Osteocyte (in vitro differentiated cells): ENCODE measurements at regions not wholly inside any gene's neighbourhood (a gene's known extent, or its start where the extent isn't known, plus 50 kb on each side); places are given as distances from the start of the nearest gene placed in this dataset.

Source experiments
- DNase-seq: peaks from one replicate; pipeline ENCODE4 v3.0.0; 2021; ENCODE audit warnings: mixed read lengths; ENCODE audit not compliant: unreplicated experiment; ENCODE audit errors: extremely low spot score
- H3K27ac Mint-ChIP-seq: one replicate; pipeline ENCODE4 v1.8.0; 2021; ENCODE audit warnings: mild to moderate bottlenecking, mixed read lengths; ENCODE audit not compliant: unreplicated experiment
- H3K27me3 Mint-ChIP-seq: one replicate; pipeline ENCODE4 v1.8.0; 2021; ENCODE audit warnings: mixed read lengths; ENCODE audit not compliant: unreplicated experiment
- H3K36me3 Mint-ChIP-seq: one replicate; pipeline ENCODE4 v1.8.0; 2021; ENCODE audit warnings: mixed read lengths; ENCODE audit not compliant: unreplicated experiment
- H3K4me1 Mint-ChIP-seq: one replicate; pipeline ENCODE4 v1.8.0; 2021; ENCODE audit warnings: mixed read lengths; ENCODE audit not compliant: unreplicated experiment
- H3K4me3 Mint-ChIP-seq: one replicate; pipeline ENCODE4 v1.8.0; 2021; ENCODE audit warnings: mild to moderate bottlenecking, moderate library complexity, mixed read lengths; ENCODE audit not compliant: unreplicated experiment
- H3K9me3 Mint-ChIP-seq: one replicate; pipeline ENCODE4 v1.8.0; 2021; ENCODE audit warnings: mixed read lengths; ENCODE audit not compliant: unreplicated experiment
- CTCF ChIP-seq: fragments of 200-600 bp; sonication (generic); IDR thresholded peaks from 2 replicates; pipeline ENCODE4 v1.5.0; 2021; ENCODE audit warnings: antibody characterized with exemption, mild to moderate bottlenecking, moderate library complexity

DNA sequence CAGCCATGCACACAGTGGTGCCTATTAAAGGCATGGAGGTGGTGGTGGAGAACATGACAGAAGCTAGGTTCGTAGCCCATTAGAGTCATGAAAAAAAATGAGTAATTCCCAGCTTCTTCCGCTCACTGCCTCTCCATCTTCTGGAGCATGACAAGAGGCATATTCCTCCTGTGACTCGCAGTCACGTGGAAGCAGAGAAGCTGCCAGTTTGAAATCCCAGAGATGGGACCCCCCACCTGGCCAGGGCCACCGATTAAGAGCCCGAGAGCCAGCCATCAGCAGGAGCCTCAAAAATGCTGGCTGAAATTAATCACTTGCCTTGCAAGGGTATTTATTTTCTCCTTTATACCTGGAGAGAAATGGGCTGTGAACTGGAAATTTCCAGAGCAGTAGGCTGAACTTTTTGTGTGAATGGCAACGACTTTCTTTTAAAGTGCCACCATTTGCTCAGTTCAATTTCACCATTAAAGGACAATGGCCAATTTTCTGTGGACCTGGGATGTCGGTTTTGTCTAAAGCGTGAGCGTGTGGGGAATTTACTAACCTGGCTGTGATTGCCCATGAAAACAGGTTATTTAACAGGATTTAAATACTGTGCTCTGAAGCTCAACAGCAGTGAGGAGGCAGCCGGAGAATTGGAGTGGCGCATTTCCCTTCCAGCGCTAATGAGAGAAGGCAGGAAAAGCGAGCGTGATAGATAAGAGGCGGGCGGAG lies 189.7 kb upstream of the SDK2 start:
- H3K4me3 Mint-ChIP-seq: no peak overlapping the region
- H3K9me3 Mint-ChIP-seq: no peaks in the 10 kb centered on the region
- no peak for DNase-seq
- peaks cover 8% of the 10 kb centered on the region for H3K27me3 Mint-ChIP-seq
- H3K36me3 Mint-ChIP-seq: no peaks in the 10 kb centered on the region
- no peak overlapping the region for H3K27ac Mint-ChIP-seq
- no peaks in the 10 kb centered on the region for H3K4me1 Mint-ChIP-seq
- no peak for TF ChIP-seq CTCF

DNA sequence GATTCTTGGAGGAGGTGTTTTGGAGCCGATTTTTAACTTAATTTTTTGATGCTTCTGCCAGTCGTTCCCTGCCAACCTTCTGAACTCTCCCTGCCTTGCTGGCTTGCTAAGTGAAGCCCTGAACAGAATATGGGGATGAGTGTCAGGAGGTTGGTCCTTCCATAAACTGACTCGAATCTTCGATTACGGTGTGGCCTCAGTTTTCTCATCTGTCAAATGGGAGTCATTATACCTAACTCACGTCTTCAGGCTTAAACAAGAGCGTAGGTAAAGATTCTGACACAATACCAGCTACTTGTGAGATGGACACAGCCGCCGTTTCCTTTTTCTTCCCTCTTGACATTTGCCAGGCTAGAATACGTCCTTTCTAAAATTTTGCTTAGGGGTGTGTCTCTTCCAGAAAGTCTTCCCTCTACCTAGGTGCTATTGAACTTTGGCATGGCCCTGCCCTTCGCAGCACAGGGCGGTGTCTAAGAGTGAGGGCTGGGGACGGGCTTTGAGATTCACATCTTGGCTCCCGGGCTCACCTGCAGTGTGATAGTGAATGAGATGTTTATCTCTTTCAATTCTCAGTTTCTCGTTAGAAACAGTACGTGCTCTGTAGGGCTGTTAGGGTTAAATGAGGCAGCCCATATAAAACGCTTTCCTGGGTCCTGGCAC lies 190.6 kb upstream of the SDK2 start:
- Mint-ChIP-seq H3K9me3 (no peaks in the 10 kb centered on the region), H3K36me3 (no peaks in the 10 kb centered on the region), H3K4me1 (no peaks in the 10 kb centered on the region), H3K27ac (no peak overlapping the region), H3K27me3 (peaks cover 8% of the 10 kb centered on the region), H3K4me3 (no peak overlapping the region)
- DNase-seq: no peak
- no peak for TF ChIP-seq CTCF

DNA sequence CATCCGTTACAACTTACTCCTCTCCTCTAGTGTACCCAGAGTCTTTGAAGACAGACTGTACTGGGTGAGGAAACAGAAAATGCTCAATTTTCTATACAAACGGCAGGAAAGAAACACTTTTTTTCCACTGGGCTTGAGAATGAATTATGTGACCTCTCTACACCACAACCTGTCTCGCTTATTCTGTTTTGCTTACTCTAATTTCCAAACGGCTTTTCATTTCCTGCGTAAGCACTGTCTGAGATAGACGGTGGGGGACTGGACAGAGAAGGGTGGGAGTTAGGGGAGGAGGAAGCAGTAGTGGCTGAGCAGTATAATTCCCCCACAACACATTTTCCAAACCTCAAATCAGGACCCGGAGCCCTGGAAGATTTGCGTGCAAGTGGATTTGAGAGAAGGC lies 191.4 kb upstream of the SDK2 start:
- no peak for TF ChIP-seq CTCF
- Mint-ChIP-seq H3K4me1 (no peaks in the 10 kb centered on the region), H3K36me3 (no peaks in the 10 kb centered on the region), H3K27me3 (peaks cover 8% of the 10 kb centered on the region), H3K9me3 (no peaks in the 10 kb centered on the region), H3K4me3 (no peak overlapping the region), H3K27ac (no peak overlapping the region)
- no peak for DNase-seq

DNA sequence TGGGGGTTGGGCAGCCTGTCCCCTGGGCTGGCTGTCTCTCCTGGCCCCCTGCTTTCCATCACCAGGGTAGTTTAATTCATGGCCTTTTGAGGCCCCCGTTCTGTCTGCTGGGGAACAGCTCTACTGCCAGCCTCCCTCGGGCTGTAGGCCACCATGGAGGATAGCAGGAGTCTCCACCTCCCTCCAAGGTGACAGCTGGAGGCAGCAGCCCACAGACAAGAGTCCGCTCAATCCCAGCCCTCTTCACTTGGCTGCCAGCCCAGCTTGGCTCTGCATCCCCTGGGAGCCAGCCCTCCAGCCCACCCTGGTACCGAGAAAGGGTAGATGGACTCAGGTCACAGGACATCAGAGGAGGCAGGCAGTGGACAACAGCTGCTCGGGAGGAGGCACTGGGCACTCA lies 194.6 kb upstream of the SDK2 start:
- no peak for TF ChIP-seq CTCF
- peaks cover 6% of the 10 kb centered on the region for H3K27me3 Mint-ChIP-seq
- H3K36me3 Mint-ChIP-seq: no peaks in the 10 kb centered on the region
- DNase-seq: no peak
- H3K4me3 Mint-ChIP-seq: no peak overlapping the region
- no peaks in the 10 kb centered on the region for H3K4me1 Mint-ChIP-seq
- no peak overlapping the region for H3K27ac Mint-ChIP-seq
- H3K9me3 Mint-ChIP-seq: no peaks in the 10 kb centered on the region

- H3K4me3 Mint-ChIP-seq: no peak overlapping the region
- no peak for TF ChIP-seq CTCF
- no peak for DNase-seq
- H3K36me3 Mint-ChIP-seq: no peaks in the 10 kb centered on the region
- no peaks in the 10 kb centered on the region for H3K27me3 Mint-ChIP-seq
- H3K9me3 Mint-ChIP-seq: no peaks in the 10 kb centered on the region
- H3K27ac Mint-ChIP-seq: no peak overlapping the region
- H3K4me1 Mint-ChIP-seq: no peaks in the 10 kb centered on the region
These were observed 196.6 kb upstream of the SDK2 start for GRCh38 chr17:73840829-73841228.
